Osteoblast (primary cell): ENCODE measurements at regions not wholly inside any gene's neighbourhood (a gene's known extent, or its start where the extent isn't known, plus 50 kb on each side); places are given as distances from the start of the nearest gene placed in this dataset.

Source experiments
- DNase-seq: peaks from one replicate; pipeline ENCODE4 v3.0.0; 2011; ENCODE audit warnings: low spot score, mixed read lengths; ENCODE audit not compliant: insufficient read length; ENCODE audit errors: missing footprints
- H2AFZ ChIP-seq: 2 replicates; pipeline ENCODE4 v1.6.0; 2011; ENCODE audit warnings: mild to moderate bottlenecking, low read length
- H3K27ac ChIP-seq: 2 replicates; pipeline ENCODE4 v1.5.1; 2011; ENCODE audit warnings: mild to moderate bottlenecking, low read depth, low read length, moderate library complexity
- H3K27me3 ChIP-seq: 2 replicates; pipeline ENCODE4 v1.6.0; 2012; ENCODE audit warnings: mild to moderate bottlenecking, control low read depth, inconsistent platforms, low read length, moderate library complexity; ENCODE audit not compliant: insufficient read depth
- H3K36me3 ChIP-seq: 2 replicates; pipeline ENCODE4 v1.5.1; 2011; ENCODE audit warnings: mild to moderate bottlenecking, low read length, control low read depth, moderate library complexity; ENCODE audit not compliant: insufficient read depth
- H3K4me1 ChIP-seq: 2 replicates; pipeline ENCODE4 v1.5.1; 2011; ENCODE audit warnings: mild to moderate bottlenecking, low read length, control low read depth, moderate library complexity; ENCODE audit not compliant: insufficient read depth
- H3K4me2 ChIP-seq: 2 replicates; pipeline ENCODE4 v1.6.0; 2011; ENCODE audit warnings: mild to moderate bottlenecking, low read length; ENCODE audit not compliant: insufficient read depth
- H3K4me3 ChIP-seq: fragments of 200-600 bp; sonication (generic); 3 replicates; pipeline ENCODE4 v1.5.1; 2012; ENCODE audit warnings: mild to moderate bottlenecking, low read length, inconsistent platforms; ENCODE audit not compliant: insufficient read depth
- H3K79me2 ChIP-seq: 2 replicates; pipeline ENCODE4 v1.6.0; 2012; ENCODE audit warnings: mild to moderate bottlenecking, low read length, control low read depth, inconsistent platforms; ENCODE audit not compliant: insufficient read depth
- H3K9me3 ChIP-seq: 2 replicates; pipeline ENCODE4 v1.5.1; 2011; ENCODE audit warnings: low read depth, low read length, control low read depth
- H4K20me1 ChIP-seq: 2 replicates; pipeline ENCODE4 v1.6.0; 2012; ENCODE audit warnings: mild to moderate bottlenecking, low read length, control low read depth; ENCODE audit not compliant: insufficient read depth
- TF ChIP-seq, protein P1 (sequence below): IDR thresholded peaks from 2 replicates; pipeline ENCODE4 v1.5.1; 2011; ENCODE audit warnings: mild to moderate bottlenecking, low read depth, low read length, moderate library complexity; ENCODE audit errors: extremely low read depth

DNA sequence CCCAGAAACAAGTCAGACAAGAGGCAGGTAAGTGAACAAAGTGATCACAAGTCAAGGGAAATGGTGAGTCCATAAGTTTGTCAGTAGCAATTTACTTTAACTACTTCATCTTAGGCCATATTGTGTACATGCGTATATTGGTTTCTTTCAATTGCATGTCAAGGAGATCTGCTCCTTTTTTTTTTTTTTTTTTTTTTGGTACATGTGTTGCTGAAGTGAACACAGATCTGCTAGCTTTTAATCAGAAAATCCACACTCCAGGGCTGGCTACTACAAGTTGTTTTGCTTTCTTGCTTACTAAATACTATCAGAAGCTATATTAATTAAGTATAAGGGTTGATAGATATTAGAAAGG is 985.1 kb downstream of the TSN start:
- Histone ChIP-seq H2AFZ (no peak overlapping the region), H3K27ac (no peak overlapping the region), H3K4me3 (no peak overlapping the region), H3K27me3 (no peaks in the 10 kb centered on the region), H3K79me2 (no peaks in the 10 kb centered on the region), H3K4me1 (no peaks in the 10 kb centered on the region), H3K9me3 (no peaks in the 10 kb centered on the region), H3K36me3 (no peaks in the 10 kb centered on the region), H3K4me2 (no peak overlapping the region), H4K20me1 (no peaks in the 10 kb centered on the region)
- TF ChIP-seq, protein P1, sequence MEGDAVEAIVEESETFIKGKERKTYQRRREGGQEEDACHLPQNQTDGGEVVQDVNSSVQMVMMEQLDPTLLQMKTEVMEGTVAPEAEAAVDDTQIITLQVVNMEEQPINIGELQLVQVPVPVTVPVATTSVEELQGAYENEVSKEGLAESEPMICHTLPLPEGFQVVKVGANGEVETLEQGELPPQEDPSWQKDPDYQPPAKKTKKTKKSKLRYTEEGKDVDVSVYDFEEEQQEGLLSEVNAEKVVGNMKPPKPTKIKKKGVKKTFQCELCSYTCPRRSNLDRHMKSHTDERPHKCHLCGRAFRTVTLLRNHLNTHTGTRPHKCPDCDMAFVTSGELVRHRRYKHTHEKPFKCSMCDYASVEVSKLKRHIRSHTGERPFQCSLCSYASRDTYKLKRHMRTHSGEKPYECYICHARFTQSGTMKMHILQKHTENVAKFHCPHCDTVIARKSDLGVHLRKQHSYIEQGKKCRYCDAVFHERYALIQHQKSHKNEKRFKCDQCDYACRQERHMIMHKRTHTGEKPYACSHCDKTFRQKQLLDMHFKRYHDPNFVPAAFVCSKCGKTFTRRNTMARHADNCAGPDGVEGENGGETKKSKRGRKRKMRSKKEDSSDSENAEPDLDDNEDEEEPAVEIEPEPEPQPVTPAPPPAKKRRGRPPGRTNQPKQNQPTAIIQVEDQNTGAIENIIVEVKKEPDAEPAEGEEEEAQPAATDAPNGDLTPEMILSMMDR, result no peak
- DNase-seq, result no peak

DNA sequence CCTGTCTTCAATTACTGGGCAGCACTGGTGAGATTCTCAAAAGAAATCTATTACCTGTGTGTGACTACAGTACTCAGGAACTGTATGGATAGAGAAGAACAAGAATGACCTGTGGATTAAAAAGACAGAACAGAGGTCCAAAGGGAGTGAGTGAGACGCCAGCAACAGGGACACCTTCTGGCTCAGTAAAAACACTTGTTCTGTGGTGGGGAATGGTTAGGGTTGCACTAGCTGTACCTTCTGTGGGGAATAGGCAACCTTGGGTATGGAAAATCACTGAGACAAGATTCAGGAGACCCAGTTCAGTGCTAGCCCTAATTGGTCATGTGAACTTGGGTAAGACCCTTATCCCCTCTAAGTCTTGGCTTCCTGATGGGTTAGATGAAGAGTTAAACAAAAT is 986.0 kb downstream of the TSN start:
- no peak overlapping the region for H3K4me2 ChIP-seq
- H3K4me1 ChIP-seq, result no peaks in the 10 kb centered on the region
- H3K27me3 ChIP-seq, result no peaks in the 10 kb centered on the region
- H4K20me1 ChIP-seq, result no peaks in the 10 kb centered on the region
- no peaks in the 10 kb centered on the region for H3K79me2 ChIP-seq
- no peak overlapping the region for H2AFZ ChIP-seq
- no peak overlapping the region for H3K27ac ChIP-seq
- TF ChIP-seq, protein P1, result no peak
- H3K36me3 ChIP-seq, result no peaks in the 10 kb centered on the region
- no peak overlapping the region for H3K4me3 ChIP-seq
- no peak for DNase-seq
- no peaks in the 10 kb centered on the region for H3K9me3 ChIP-seq

DNA sequence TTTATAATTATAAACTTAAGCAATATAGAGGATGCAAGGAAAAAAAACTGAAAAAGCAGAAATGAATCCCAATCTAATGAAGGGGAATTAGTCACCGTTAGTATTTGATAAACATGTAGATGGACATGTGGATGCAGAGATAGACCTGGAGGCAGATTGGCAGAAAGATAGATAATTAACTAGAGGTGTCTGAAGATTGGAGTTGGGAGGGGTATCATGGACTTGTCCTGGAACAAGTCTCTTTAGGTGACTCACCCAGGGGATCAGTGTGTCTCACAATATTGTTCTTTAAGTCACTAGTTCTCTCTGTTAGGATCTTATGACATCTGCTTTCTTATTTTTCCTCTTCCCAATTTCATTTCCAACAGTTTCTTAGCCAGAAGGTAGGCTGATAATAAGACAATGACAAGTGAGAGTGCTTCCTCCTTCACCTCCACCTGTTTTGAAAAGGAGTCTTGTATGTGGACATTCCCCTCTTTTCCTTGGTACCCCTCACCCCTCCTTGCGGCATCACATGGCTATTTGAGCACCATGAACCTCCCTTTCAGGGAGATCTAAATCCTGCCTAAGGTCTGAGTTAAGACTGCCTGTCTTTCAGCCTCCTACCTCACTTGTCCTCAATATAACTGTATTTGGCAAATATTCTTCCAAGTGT is 987.7 kb downstream of the TSN start:
- H3K4me1 ChIP-seq, result no peaks in the 10 kb centered on the region
- no peak overlapping the region for H2AFZ ChIP-seq
- H3K79me2 ChIP-seq, result no peaks in the 10 kb centered on the region
- TF ChIP-seq, protein P1, result no peak
- DNase-seq, result no peak
- H3K27ac ChIP-seq, result no peak overlapping the region
- no peaks in the 10 kb centered on the region for H3K36me3 ChIP-seq
- H3K4me3 ChIP-seq, result no peak overlapping the region
- no peaks in the 10 kb centered on the region for H3K27me3 ChIP-seq
- no peaks in the 10 kb centered on the region for H4K20me1 ChIP-seq
- H3K4me2 ChIP-seq, result no peak overlapping the region
- H3K9me3 ChIP-seq, result no peaks in the 10 kb centered on the region

DNA sequence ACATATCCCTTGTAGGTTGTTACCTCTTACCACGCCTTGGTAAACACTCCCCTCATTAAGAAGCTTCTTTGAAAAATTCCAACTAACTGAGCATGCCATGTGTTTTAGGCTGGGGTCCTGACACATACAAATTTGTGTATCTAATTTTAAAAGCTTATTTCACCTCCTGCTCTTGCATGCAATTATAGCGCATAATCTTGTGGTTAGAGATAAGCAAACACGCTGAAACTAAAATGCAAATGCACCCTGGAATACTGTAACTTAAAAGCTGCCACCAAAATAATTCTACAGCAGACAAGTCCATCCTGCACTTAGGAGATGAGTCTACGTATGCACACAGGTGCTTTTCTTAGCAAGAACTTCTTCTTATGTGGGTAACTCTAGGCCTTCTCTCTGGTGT is 990.2 kb downstream of the TSN start:
- Histone ChIP-seq H3K4me2 (no peak overlapping the region), H3K79me2 (no peaks in the 10 kb centered on the region), H4K20me1 (no peaks in the 10 kb centered on the region), H3K4me1 (no peaks in the 10 kb centered on the region), H3K4me3 (no peak overlapping the region), H3K27me3 (no peaks in the 10 kb centered on the region), H2AFZ (no peak overlapping the region), H3K9me3 (no peaks in the 10 kb centered on the region), H3K36me3 (no peaks in the 10 kb centered on the region), H3K27ac (no peak overlapping the region)
- DNase-seq, result no peak
- TF ChIP-seq, protein P1, result no peak
